ENCODE measurements at regions not wholly inside any gene's neighbourhood (a gene's known extent, or its start where the extent isn't known, plus 50 kb on each side); places are given as distances from the start of the nearest gene placed in this dataset.

DNA sequence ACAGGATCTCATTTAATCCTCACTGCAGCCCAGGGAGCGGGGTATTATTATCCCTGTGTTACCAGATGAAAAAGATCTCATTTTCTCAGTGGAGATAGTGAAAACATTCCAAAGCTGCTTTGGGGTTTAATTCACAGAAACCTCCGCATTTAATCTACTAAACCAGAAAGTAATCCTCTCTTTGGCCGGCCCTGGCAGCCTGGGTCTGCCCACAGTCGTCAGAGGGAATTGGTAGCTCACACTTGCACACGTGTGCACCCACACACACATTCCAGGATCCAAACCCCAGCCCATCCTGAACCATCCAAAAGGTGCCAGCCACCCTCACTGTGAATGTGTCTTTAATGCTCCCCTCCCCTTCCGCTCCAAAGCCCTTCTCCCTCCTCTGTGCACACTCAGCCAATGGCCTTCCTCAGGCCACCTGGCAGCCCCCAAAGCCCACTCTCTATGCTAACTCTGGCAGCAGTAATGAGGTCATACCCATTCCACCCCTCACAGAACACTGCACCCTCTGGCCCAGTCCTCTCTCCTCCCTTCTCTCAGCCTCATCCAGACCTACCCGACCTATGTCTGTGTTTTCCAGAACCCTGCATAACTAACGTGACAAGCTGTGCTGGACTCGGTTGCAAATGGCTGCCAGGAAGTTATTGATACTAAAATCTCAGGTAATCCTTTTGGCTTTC is 466.2 kb downstream of the SOX6 start:
- DNase-seq (ENCODE audit: low spot score): no peak
- TF ChIP-seq, protein P1, sequence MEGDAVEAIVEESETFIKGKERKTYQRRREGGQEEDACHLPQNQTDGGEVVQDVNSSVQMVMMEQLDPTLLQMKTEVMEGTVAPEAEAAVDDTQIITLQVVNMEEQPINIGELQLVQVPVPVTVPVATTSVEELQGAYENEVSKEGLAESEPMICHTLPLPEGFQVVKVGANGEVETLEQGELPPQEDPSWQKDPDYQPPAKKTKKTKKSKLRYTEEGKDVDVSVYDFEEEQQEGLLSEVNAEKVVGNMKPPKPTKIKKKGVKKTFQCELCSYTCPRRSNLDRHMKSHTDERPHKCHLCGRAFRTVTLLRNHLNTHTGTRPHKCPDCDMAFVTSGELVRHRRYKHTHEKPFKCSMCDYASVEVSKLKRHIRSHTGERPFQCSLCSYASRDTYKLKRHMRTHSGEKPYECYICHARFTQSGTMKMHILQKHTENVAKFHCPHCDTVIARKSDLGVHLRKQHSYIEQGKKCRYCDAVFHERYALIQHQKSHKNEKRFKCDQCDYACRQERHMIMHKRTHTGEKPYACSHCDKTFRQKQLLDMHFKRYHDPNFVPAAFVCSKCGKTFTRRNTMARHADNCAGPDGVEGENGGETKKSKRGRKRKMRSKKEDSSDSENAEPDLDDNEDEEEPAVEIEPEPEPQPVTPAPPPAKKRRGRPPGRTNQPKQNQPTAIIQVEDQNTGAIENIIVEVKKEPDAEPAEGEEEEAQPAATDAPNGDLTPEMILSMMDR (IDR thresholded peaks at IDR 0.05; ENCODE audit: extremely low read depth, insufficient read depth, missing control alignments): no peak
- in situ Hi-C loops (cut with MboI; ENCODE audit: low pct_unique_long_range_greater_than_20kb, low sequenced_read_pairs, unreplicated experiment): no loop called here

DNA sequence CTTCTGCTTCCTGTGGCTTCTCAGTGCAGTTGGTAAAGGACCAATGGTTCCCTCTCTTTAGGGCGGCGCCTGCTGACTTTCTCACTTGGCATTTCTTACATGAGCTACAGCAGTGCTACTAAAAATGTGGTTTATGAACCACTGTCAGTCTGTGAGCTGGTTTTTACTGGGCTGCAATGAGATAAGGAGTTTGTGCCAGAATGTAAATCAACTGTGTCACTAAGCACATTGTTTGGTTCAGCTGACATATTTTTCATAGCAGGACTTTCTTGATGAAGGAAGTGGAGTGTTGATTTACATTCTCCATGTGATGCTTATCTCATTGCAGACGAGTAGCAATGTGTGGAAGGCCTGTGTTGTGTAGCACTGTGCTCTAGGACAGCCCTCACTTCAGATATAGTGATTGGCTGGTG is 463.3 kb downstream of the SOX6 start:
- TF ChIP-seq, protein P1 (IDR thresholded peaks at IDR 0.05; ENCODE audit: extremely low read depth, insufficient read depth, missing control alignments): no peak
- DNase-seq (ENCODE audit: low spot score): no peak
- in situ Hi-C loops (cut with MboI; ENCODE audit: low pct_unique_long_range_greater_than_20kb, low sequenced_read_pairs, unreplicated experiment): no loop called here

DNA sequence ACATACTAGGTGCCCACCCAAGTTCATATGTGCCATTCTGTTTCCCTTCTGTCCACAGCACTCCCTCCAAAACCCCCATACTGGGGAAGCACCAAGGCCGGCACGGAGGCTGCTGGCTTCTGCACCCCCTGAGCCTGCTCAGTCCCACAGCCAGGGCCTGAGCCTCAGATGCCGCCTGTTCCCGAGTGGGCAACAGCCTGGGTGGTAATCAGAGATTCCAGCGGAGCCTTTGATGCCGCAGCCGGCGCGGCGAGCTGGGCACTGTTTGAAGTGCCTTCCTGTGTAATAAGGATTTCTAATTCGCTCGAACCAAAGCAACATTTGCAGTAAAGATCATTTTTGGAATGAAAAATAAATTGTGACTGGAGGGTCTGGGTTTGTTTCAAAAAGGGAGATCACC is 460.3 kb downstream of the SOX6 start:
- DNase-seq (ENCODE audit: low spot score): no peak
- TF ChIP-seq, protein P1 (IDR thresholded peaks at IDR 0.05; ENCODE audit: extremely low read depth, insufficient read depth, missing control alignments): no peak
- in situ Hi-C loops (cut with MboI; ENCODE audit: low pct_unique_long_range_greater_than_20kb, low sequenced_read_pairs, unreplicated experiment): no loop called here

DNA sequence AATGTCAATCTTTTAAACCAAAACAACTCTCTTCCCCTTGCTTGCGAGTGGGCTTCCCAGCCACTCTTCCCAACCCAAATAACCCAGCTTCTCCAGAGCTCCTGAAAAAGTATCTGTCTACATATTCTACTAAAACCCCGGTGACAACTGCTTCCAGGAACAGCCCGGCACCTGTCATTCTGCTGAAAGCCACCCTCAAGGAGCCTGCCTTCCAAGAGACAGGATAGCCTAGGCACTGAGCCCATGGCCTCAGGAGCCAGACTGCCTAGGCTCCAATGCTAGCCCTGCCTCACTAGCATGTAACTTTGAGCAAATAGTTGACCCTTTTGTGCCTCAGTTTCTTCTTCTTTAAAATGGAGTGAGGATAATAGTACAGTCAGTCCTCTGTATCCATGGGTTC is 459.8 kb downstream of the SOX6 start:
- in situ Hi-C loops (cut with MboI; ENCODE audit: low pct_unique_long_range_greater_than_20kb, low sequenced_read_pairs, unreplicated experiment): no loop called here
- DNase-seq (ENCODE audit: low spot score): no peak
- TF ChIP-seq, protein P1 (IDR thresholded peaks at IDR 0.05; ENCODE audit: extremely low read depth, insufficient read depth, missing control alignments): no peak

DNA sequence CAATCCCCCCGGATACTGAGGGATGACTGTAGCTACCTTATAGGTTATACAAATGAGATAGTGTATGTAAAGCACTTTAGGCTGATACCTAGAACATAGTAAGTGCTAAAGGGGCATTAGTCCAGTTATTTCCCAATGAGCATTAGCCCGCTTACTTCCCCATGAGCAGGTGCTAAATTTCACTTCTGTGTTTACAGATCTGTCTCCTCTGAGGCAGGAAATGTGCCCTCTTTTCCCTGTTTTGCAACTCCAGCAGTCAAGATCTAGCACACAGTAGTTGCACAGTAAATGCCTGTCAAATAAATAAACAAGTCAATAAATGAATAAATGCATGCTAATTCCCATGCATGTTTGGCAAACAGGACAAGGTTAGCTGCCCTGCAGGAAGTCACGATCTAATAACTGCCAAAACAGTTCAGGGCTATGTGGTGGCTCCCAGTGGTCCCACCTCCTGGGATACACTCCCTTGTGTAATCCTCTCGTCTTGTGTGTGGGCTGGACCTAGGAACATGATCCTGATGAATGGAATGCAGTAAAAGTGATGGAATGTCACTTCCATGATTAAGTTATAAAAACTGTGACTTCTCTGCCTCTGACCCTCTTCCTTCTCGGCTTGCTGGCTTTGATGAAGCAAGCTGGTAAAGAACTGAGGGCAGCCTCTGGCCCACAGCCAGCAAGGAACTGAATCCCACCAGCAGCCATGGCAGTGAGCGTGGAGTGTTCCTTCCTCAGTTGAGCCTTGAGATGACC is 459.0 kb downstream of the SOX6 start:
- no peak for DNase-seq (ENCODE audit: low spot score)
- in situ Hi-C loops (cut with MboI; ENCODE audit: low pct_unique_long_range_greater_than_20kb, low sequenced_read_pairs, unreplicated experiment): no loop called here
- TF ChIP-seq, protein P1 (IDR thresholded peaks at IDR 0.05; ENCODE audit: extremely low read depth, insufficient read depth, missing control alignments): no peak

DNA sequence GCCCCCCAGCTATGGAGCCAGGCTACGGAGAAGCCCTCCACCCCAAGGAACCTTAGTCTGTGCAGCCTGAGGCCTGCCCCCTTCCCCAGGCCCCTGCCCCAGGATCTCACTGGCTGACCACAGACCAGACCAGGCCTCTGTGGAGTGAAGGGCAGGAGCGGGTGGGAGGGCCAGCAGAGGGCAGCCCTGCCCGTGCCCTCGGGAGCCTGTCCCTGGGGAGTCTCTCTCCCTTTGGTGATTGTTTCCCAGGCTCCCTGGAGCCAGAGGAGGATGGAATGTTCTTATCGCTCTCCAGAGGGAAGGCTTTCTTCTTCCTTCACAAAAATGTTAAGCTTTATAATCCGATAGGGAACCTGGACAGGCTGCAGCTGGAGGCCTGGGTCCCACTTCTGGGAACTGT is 455.3 kb downstream of the SOX6 start:
- in situ Hi-C loops (cut with MboI; ENCODE audit: low pct_unique_long_range_greater_than_20kb, low sequenced_read_pairs, unreplicated experiment): no loop called here
- no peak for DNase-seq (ENCODE audit: low spot score)
- TF ChIP-seq, protein P1 (IDR thresholded peaks at IDR 0.05; ENCODE audit: extremely low read depth, insufficient read depth, missing control alignments): no peak
